Caco-2 (cell line): ENCODE measurements at regions not wholly inside any gene's neighbourhood (a gene's known extent, or its start where the extent isn't known, plus 50 kb on each side); places are given as distances from the start of the nearest gene placed in this dataset.

Experiments
- BruUV-seq: library from RNA; stranded (reverse); fragments of 400-500 nt; replicated peaks from 2 replicates; lab custom pipeline; 2021; lab: Mats Ljungman, UMichigan
- CTCF ChIA-PET: fragments of 300-600 bp; sonication (Branson Sonifier 250); formaldehyde crosslinking; loops from one replicate; lab custom pipeline; 2022; ENCODE audit warnings: antibody characterized with exemption; lab: Charles Lee
- POLR2A ChIA-PET: fragments of 300-600 bp; sonication (Branson Sonifier 250); formaldehyde crosslinking; loops from one replicate; lab custom pipeline; 2022; ENCODE audit warnings: antibody characterized with exemption; lab: Charles Lee
- DNase-seq, 2 experiments: peaks; one replicate each; pipeline versions ENCODE4 v3.0.0 to v3.0.0-alpha.2; 2020 to 2022
- H3K27me3 ChIP-seq: replicated peaks from 2 replicates; pipeline ENCODE4 v1.6.0; 2011; ENCODE audit warnings: low read length; ENCODE audit not compliant: control insufficient read depth, insufficient read depth
- H3K36me3 ChIP-seq: 2 replicates; pipeline ENCODE4 v1.5.1; 2011; ENCODE audit warnings: low read length; ENCODE audit not compliant: control insufficient read depth, insufficient read depth
- H3K4me1 ChIP-seq: fragments of 250-450 bp; sonication (Bioruptor Pico); 2 replicates; pipeline ENCODE4 v1.5.1; 2020; ENCODE audit warnings: mild to moderate bottlenecking
- H3K4me3 ChIP-seq: 2 replicates; pipeline ENCODE4 v1.5.1; 2011; ENCODE audit warnings: low read depth, mild to moderate bottlenecking, control low read depth, low read length
- H3K9me3 ChIP-seq: fragments of 250-450 bp; sonication (Bioruptor Pico); 2 replicates; pipeline ENCODE4 v1.5.1; 2020; ENCODE audit warnings: mild to moderate bottlenecking, moderate library complexity
- H3K27ac Mint-ChIP-seq: one replicate; pipeline ENCODE4 v1.8.0; 2022; ENCODE audit warnings: mixed read lengths; ENCODE audit not compliant: unreplicated experiment
- H3K27me3 Mint-ChIP-seq: one replicate; pipeline ENCODE4 v1.8.0; 2022; ENCODE audit warnings: mixed read lengths; ENCODE audit not compliant: insufficient read depth, unreplicated experiment
- H3K36me3 Mint-ChIP-seq: one replicate; pipeline ENCODE4 v1.8.0; 2022; ENCODE audit warnings: mild to moderate bottlenecking, mixed read lengths; ENCODE audit not compliant: insufficient read depth, unreplicated experiment
- H3K4me1 Mint-ChIP-seq: one replicate; pipeline ENCODE4 v1.8.0; 2022; ENCODE audit warnings: low read depth, mixed read lengths; ENCODE audit not compliant: unreplicated experiment
- H3K4me3 Mint-ChIP-seq: one replicate; pipeline ENCODE4 v1.8.0; 2022; ENCODE audit warnings: mild to moderate bottlenecking, moderate library complexity, mixed read lengths; ENCODE audit not compliant: unreplicated experiment
- H3K9me3 Mint-ChIP-seq: one replicate; pipeline ENCODE4 v1.8.0; 2022; ENCODE audit warnings: mixed read lengths; ENCODE audit not compliant: unreplicated experiment
- intact Hi-C: fragments of 100-400 bp; cut with micrococcal nuclease; formaldehyde crosslinking; loops from one replicate; pipeline ENCODE4 v1.10.0; 2022; ENCODE audit not compliant: unreplicated experiment
- TF ChIP-seq, protein P1 (sequence below), 2 experiments: fragments of 200-600 bp in 1 of 2; IDR thresholded peaks; 1 replicate in 1 of 2; 2 replicates in 1 of 2; pipeline versions ENCODE4 v1.5.1 to v1.8.0; 2011 to 2022; ENCODE audit warnings: antibody characterized with exemption in 1 of 2, control low read depth in 1 of 2, inconsistent platforms in 1 of 2, low read depth in 1 of 2, low read length in 1 of 2, mild to moderate bottlenecking in 1 of 2, moderate library complexity in 1 of 2; ENCODE audit not compliant: insufficient read depth in 1 of 2, severe bottlenecking in 1 of 2, unreplicated experiment in 1 of 2

DNA sequence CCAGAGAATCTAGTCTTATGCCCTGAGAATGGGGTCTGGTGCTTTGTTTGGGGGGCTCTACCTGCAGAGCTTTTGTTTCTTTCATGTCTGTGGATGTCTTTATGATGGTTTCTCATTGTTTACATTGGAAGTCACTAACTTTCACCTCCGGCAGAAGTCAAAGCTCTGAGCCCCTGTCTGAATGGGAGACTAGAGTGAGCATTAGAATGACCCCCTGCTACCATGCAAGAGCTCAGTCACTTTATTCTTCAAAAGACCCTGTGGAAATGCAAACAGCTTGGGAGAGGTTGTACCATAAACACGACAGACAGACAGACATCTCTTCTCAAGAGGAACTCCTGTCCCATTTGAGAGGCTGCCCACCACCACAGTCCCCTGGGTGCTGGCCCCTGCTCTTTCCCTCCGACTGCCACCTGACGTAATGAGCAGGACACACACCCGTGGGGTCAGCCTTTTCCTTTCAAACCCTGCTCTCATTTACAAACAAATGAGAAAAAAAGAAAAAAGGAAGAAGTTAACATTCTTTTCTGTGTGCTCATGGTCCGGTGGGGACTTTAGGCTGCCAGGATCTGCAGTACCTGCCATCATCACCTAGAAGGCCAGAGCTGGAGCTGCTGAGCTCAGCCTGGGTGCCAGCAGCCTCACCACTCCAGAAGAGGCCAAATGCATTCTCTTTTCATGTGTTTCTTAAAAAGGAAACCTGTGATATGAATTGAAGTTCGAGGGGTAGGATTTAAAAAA, 91.6 kb downstream of the FZD1 start:
- H3K27me3 ChIP-seq, result no peaks in the 10 kb centered on the region
- H3K4me1 ChIP-seq, result no peaks in the 10 kb centered on the region
- Mint-ChIP-seq H3K4me1 (no peaks in the 10 kb centered on the region), H3K36me3 (no peaks in the 10 kb centered on the region), H3K4me3 (no peak overlapping the region), H3K27me3 (peaks cover 6% of the 10 kb centered on the region), H3K27ac (no peak overlapping the region), H3K9me3 (no peaks in the 10 kb centered on the region)
- H3K4me3 ChIP-seq, result no peak overlapping the region
- no peaks in the 10 kb centered on the region for H3K9me3 ChIP-seq
- H3K36me3 ChIP-seq, result no peaks in the 10 kb centered on the region
- ChIA-PET CTCF (no interaction called here), POLR2A (no interaction called here)
- intact Hi-C loops, result no loop called here
- TF ChIP-seq, protein P1, sequence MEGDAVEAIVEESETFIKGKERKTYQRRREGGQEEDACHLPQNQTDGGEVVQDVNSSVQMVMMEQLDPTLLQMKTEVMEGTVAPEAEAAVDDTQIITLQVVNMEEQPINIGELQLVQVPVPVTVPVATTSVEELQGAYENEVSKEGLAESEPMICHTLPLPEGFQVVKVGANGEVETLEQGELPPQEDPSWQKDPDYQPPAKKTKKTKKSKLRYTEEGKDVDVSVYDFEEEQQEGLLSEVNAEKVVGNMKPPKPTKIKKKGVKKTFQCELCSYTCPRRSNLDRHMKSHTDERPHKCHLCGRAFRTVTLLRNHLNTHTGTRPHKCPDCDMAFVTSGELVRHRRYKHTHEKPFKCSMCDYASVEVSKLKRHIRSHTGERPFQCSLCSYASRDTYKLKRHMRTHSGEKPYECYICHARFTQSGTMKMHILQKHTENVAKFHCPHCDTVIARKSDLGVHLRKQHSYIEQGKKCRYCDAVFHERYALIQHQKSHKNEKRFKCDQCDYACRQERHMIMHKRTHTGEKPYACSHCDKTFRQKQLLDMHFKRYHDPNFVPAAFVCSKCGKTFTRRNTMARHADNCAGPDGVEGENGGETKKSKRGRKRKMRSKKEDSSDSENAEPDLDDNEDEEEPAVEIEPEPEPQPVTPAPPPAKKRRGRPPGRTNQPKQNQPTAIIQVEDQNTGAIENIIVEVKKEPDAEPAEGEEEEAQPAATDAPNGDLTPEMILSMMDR (IDR thresholded peaks at IDR 0.05; ENCODE audit: insufficient read depth in 1 of 2, low read depth in 1 of 2, low read length in 1 of 2, severe bottlenecking in 1 of 2, unreplicated experiment in 1 of 2), result no peak
- BruUV-seq, result no TSS peak
- no peak for DNase-seq

DNA sequence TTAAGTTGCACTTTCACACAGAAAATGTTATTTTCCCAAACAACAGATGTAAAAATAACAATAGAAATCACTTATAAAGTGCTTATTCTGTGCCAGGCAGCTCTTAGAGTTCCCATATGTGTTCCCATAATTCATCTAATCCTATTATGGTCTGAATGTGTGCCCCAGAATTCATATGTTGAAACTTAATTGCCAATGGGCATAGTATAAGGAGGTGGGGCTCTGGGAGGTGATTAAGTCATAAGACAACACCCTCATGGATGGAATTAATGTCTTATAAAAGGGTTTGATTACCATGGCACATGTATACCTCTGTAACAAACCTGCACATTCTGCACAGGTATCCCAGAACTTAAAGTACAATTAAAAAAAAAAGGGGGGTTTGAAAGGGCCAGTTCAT, 92.7 kb downstream of the FZD1 start:
- H3K4me3 Mint-ChIP-seq, result no peak overlapping the region
- TF ChIP-seq, protein P1 (IDR thresholded peaks at IDR 0.05; ENCODE audit: insufficient read depth in 1 of 2, low read depth in 1 of 2, low read length in 1 of 2, severe bottlenecking in 1 of 2, unreplicated experiment in 1 of 2), result no peak
- H3K4me1 Mint-ChIP-seq, result no peaks in the 10 kb centered on the region
- CTCF ChIA-PET, result no interaction called here
- H3K36me3 Mint-ChIP-seq, result no peaks in the 10 kb centered on the region
- Histone ChIP-seq H3K4me3 (no peak overlapping the region), H3K36me3 (no peaks in the 10 kb centered on the region), H3K9me3 (no peaks in the 10 kb centered on the region), H3K27me3 (no peaks in the 10 kb centered on the region), H3K4me1 (no peaks in the 10 kb centered on the region)
- H3K9me3 Mint-ChIP-seq, result no peaks in the 10 kb centered on the region
- no peak for DNase-seq
- peaks cover 10% of the 10 kb centered on the region for H3K27me3 Mint-ChIP-seq
- POLR2A ChIA-PET, result no interaction called here
- BruUV-seq, result no TSS peak
- intact Hi-C loops, result no loop called here
- no peak overlapping the region for H3K27ac Mint-ChIP-seq

DNA sequence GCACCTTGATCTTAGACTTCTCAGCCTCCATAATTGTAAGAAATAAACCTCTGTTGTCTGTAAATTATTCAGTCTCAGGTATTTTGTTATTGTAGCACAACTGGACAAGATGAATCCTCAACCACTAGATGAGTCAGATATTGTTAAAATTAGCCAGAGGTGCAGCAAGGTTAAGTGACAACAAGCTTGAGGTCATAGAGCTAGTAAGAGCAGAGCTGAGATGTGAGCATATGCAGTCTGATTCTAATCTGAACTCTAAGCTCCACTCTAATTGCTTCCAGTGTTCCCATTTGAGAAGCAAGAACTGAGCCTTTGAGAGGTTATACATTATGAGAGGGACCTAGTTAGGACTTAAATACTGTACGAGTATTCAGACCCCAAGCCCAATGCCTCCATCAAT, 93.1 kb downstream of the FZD1 start:
- POLR2A ChIA-PET, result no interaction called here
- CTCF ChIA-PET, result no interaction called here
- Mint-ChIP-seq H3K27ac (no peak overlapping the region), H3K4me1 (no peaks in the 10 kb centered on the region), H3K4me3 (no peak overlapping the region), H3K36me3 (no peaks in the 10 kb centered on the region), H3K27me3 (peaks cover 12% of the 10 kb centered on the region), H3K9me3 (no peaks in the 10 kb centered on the region)
- Histone ChIP-seq H3K27me3 (no peaks in the 10 kb centered on the region), H3K4me1 (no peaks in the 10 kb centered on the region), H3K36me3 (no peaks in the 10 kb centered on the region), H3K9me3 (no peaks in the 10 kb centered on the region), H3K4me3 (no peak overlapping the region)
- TF ChIP-seq, protein P1 (IDR thresholded peaks at IDR 0.05; ENCODE audit: insufficient read depth in 1 of 2, low read depth in 1 of 2, low read length in 1 of 2, severe bottlenecking in 1 of 2, unreplicated experiment in 1 of 2), result no peak
- no peak for DNase-seq
- intact Hi-C loops, result no loop called here
- BruUV-seq, result no TSS peak
